ENCODE measurements at regions not wholly inside any gene's neighbourhood (a gene's known extent, or its start where the extent isn't known, plus 50 kb on each side); places are given as distances from the start of the nearest gene placed in this dataset.
A peak's percentile ranks its signal among the peaks of the same experiment; 100 is the strongest.

DNA sequence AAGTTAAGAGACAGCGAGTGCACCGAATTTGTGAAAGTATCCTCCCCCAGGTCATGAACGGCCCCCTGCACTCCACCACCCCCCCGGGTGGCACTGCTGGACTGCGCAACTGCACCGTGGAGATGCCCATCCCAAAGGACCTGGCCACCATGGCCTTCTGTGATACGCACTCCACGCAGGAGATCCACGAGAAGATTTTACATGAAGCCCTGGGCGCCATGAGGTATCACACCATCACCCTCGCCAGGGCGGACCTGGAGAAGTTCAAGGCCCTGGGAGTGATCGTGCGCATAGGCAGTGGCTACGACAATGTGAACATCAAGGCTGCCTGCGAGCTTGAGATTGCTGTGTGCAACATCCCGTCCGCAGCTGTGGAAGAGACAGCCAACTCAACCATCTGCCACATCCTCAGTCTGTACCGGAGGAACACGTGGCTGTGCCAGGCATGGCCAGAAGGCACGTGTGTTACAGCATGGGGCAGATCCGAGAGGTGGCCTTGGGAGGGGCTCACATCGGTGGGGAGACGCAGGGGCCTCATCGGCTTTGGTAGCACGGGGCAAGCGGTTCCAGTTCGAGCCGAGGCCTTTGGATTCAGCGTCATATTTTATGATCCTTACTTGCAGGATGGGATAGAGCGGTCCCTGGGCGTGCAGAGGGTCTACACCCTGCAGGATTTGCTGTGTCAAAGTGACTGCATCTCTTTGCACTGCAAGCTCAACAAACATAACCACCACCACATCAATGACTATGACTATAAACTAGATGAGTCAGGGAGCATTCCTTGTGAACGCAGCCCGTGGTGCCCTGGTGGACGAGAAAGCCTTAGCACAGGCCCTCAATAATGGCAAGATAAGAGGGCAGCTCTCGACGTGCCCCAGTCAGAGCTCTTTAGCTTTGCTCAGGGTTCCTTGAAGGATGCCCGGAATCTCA, 290.8 kb upstream of the MC4R start:
- no peak for DNase-seq (ENCODE audit: low read depth)

GRCh38 chr18:60664736-60665135, 292.2 kb upstream of the MC4R start:
- no peak for DNase-seq (ENCODE audit: low read depth)

GRCh38 chr18:60667016-60667415, 294.4 kb upstream of the MC4R start:
- DNase-seq (ENCODE audit: low read depth), result no peak

- no peak for DNase-seq (ENCODE audit: low read depth)
These were observed 296.0 kb upstream of the MC4R start for GRCh38 chr18:60668583-60668982.

GRCh38 chr18:60669938-60670337, 297.4 kb upstream of the MC4R start:
- DNase-seq (ENCODE audit: low read depth), result no peak

GRCh38 chr18:60671021-60671420, 298.4 kb upstream of the MC4R start:
- DNase-seq (ENCODE audit: low read depth), result no peak

- no peak for DNase-seq (ENCODE audit: low read depth)
These were observed 302.6 kb upstream of the MC4R start for GRCh38 chr18:60675126-60675525.

GRCh38 chr18:60675801-60676200, 303.2 kb upstream of the MC4R start:
- no peak for DNase-seq (ENCODE audit: low read depth)

GRCh38 chr18:60676815-60677214, 304.2 kb upstream of the MC4R start:
- no peak for DNase-seq (ENCODE audit: low read depth)

- peak; percentile 19 for DNase-seq (ENCODE audit: low read depth)
These were observed 312.4 kb upstream of the MC4R start for GRCh38 chr18:60684843-60685513.

- DNase-seq (ENCODE audit: low read depth), result no peak
These were observed 313.6 kb upstream of the MC4R start for GRCh38 chr18:60686142-60686541.

- no peak for DNase-seq (ENCODE audit: low read depth)
These were observed 318.5 kb upstream of the MC4R start for GRCh38 chr18:60691061-60691460.

DNA sequence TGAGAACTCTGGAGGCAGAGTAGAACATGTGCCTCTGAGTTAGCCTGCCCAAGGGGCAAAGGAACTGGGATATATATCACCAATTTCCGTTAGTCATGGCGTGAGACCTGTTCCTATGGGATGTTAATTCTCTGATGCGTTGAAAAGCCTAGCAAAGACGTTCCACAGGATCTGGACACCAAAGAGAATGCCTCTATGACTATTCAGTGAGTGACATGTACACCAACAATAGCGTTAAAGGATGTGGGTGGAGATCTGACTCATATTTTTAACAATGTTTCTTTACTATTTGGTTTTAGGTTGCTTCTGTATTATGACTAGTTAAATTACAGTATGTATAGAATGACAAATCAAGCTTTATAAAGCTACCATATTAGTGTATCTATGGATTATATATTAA, 320.9 kb upstream of the MC4R start:
- no peak for DNase-seq (ENCODE audit: low read depth)

DNA sequence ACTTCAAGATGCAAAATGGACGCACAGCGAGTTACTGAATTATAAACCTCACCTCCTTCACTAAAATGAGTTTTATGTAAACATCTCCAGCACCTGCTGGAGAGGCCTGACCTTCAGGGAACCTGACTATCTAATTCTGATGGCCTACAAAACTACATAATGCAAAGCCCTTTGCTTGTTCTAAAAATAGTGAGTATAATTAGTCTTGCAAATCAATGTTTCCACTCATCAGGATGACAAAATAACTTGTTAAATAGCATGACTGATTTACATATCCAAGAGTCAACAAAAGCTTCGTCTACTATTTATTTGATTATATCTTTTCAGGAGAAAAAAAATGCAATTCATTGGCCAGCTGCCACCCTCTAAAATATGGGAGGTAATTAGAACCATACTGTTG, 326.3 kb upstream of the MC4R start:
- no peak for DNase-seq (ENCODE audit: low read depth)

- DNase-seq (ENCODE audit: low read depth), result no peak
These were observed 350.2 kb upstream of the MC4R start for GRCh38 chr18:60722742-60723141.

DNA sequence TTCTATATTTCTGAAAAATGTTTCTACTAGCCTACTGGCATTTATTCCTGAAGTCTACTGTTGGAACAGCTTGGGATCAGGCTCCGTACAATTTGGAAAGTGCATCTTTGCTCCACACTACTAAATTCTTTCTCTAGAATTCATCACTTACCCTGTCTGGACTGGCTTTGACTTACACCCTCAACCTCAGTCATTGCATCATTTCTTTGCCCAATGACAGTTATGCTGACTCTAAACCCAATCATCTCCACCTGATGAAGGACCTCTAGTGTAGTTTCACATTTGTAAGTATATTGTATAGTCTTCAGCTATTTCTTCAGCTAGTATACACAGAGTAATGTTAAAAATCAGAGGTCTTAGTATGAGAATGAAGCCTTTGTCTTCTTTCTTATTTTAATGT, 359.6 kb upstream of the MC4R start:
- DNase-seq (ENCODE audit: low read depth), result no peak

DNA sequence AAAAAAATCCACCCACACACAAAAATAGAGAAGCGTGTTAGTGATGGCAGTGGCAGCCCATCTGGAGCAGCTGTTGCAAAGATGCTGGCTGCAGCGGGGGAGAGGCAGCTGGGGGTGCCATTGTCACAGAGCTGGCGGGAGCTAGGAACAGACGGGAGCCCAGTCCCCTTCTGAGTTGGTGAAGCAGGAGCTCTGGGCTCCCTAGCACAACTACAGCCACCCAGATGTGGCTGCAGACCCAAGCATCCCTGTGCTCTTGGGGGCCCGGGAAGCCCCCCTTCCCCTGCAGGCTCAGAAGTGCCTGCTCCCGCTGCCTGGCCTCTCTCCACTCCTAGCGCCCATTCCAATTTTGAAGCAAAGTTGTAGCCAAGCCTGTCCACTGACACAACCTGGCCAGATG, 366.6 kb upstream of the MC4R start:
- DNase-seq (ENCODE audit: low read depth), result no peak

GRCh38 chr18:60740313-60740712, 367.7 kb upstream of the MC4R start:
- no peak for DNase-seq (ENCODE audit: low read depth)

DNA sequence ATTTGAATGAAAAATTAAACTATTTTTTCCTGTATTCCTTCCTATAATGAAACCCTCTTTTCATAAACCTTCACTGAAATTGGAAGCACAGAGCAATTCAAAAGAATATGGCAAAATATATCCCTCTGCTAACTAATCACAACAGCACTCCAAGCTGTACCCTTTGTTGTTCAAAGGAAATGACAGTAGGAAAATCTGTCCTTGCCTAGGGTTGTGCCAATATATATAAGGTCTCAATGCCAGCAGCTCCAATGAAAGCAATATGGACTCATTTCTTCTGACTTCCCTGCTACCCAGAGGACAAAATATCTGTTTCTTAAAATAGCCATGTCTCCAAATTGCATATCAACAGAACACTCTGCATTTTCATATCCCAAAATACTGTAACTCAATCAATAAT, 373.9 kb upstream of the MC4R start:
- no peak for DNase-seq (ENCODE audit: low read depth)

- DNase-seq (ENCODE audit: low read depth), result no peak
These were observed 374.3 kb upstream of the MC4R start for GRCh38 chr18:60746919-60747318.

DNA sequence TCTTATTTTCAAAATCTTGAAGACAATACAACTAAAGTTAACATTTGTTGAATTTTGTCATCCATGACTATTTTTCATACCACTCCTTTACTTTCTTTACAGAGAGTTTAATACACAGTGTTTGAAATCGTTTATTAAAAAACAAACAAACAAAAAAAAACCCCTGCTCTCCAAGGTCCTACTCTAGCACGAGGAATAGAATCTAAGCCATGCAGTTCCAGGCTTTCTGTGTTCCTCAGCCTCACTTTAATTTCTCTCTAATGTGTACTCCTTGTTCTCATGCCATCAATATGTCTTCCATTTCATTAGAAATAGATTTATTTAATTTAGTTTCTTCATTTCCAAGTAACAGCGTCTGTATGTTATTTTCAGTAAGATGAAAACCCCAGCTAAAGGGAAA, 381.2 kb upstream of the MC4R start:
- no peak for DNase-seq (ENCODE audit: low read depth)

GRCh38 chr18:60754413-60755009, 381.9 kb upstream of the MC4R start:
- no peak for DNase-seq (ENCODE audit: low read depth)

DNA sequence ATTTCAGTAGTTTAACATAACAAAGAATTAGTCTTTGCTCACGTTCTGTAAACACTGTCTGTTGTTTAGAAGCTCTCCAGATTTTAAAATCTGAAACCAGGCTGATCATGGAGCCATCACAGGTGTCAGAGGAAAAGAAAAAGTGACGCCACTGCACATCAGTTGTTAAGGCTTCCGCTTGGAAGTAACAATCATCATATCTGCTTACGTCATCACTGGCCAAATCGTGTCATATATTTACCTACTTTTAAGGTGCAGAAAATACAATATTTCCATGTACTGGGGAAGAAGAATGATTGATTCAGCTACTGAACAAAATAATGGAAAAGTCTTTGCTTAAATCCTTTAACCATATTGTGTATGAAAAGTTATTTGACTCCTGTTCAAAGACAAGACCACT, 382.6 kb upstream of the MC4R start:
- DNase-seq (ENCODE audit: low read depth), result no peak
